RPMI8226 (cell line): ENCODE measurements at regions not wholly inside any gene's neighbourhood (a gene's known extent, or its start where the extent isn't known, plus 50 kb on each side); places are given as distances from the start of the nearest gene placed in this dataset.

ENCODE experiments used
- DNase-seq: peaks from one replicate; pipeline ENCODE4 v3.0.0-alpha.2; 2015

- no peak for DNase-seq
These were observed 83.2 kb downstream of the CEBPB start for GRCh38 chr20:50273601-50274491.

GRCh38 chr20:50274570-50275430 is 84.2 kb downstream of the CEBPB start:
- no peak for DNase-seq

GRCh38 chr20:50276119-50277063 is 85.8 kb downstream of the CEBPB start:
- DNase-seq = peak; percentile 33

- no peak for DNase-seq
These were observed 86.4 kb downstream of the CEBPB start for GRCh38 chr20:50277064-50277415.

- no peak for DNase-seq
These were observed 87.1 kb downstream of the CEBPB start for GRCh38 chr20:50277460-50278376.

GRCh38 chr20:50278377-50278683 is 87.7 kb downstream of the CEBPB start:
- no peak for DNase-seq

- DNase-seq = no peak
These were observed 88.3 kb downstream of the CEBPB start for GRCh38 chr20:50278684-50279531.

GRCh38 chr20:50279988-50280850 is 89.6 kb downstream of the CEBPB start:
- DNase-seq = no peak

- no peak for DNase-seq
These were observed 90.4 kb downstream of the CEBPB start for GRCh38 chr20:50280851-50281655.

- peak; percentile 39 for DNase-seq
These were observed 91.4 kb downstream of the CEBPB start for GRCh38 chr20:50281831-50282591.

- no peak for DNase-seq
These were observed 92.1 kb downstream of the CEBPB start for GRCh38 chr20:50282592-50283241.

GRCh38 chr20:50283370-50283769 is 92.7 kb downstream of the CEBPB start:
- no peak for DNase-seq

GRCh38 chr20:50283922-50284810 is 93.5 kb downstream of the CEBPB start:
- DNase-seq = peak; percentile 27

GRCh38 chr20:50284811-50285375 is 94.3 kb downstream of the CEBPB start:
- no peak for DNase-seq

- no peak for DNase-seq
These were observed 94.9 kb downstream of the CEBPB start for GRCh38 chr20:50285376-50286173.
